ENCODE measurements at regions not wholly inside any gene's neighbourhood (a gene's known extent, or its start where the extent isn't known, plus 50 kb on each side); places are given as distances from the start of the nearest gene placed in this dataset.
A peak's percentile ranks its signal among the peaks of the same experiment; 100 is the strongest.
"Not testable (repeated sequence)": the region's sequence is repeated elsewhere in the genome, so short reads cannot be mapped to it uniquely, and the experiment has no call there.

DNA sequence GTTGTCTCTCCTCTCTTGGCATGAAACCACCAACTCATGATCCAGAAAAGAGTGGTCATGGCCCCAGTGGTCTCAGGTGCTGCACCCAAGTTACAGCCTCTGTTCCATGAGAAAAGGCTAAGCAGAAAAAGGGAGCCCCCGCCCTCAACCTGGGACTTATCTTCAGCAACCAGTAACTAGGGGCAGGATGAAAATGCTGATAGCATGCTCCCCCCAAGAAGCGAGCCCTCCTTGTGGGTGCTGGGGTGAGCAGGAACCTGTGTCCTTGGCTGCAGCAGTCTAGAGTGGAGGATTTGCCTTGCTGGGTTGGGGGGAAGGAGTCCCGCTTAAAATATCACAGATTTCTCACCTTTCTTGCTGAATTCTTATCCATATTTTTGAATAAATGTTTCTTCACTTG, 490.0 kb downstream of the SUCLG1 start:
- DNase-seq (ENCODE audit: low read depth in 1 of 2, low spot score in 1 of 2) = no peak
- TF ChIP-seq, protein P1, sequence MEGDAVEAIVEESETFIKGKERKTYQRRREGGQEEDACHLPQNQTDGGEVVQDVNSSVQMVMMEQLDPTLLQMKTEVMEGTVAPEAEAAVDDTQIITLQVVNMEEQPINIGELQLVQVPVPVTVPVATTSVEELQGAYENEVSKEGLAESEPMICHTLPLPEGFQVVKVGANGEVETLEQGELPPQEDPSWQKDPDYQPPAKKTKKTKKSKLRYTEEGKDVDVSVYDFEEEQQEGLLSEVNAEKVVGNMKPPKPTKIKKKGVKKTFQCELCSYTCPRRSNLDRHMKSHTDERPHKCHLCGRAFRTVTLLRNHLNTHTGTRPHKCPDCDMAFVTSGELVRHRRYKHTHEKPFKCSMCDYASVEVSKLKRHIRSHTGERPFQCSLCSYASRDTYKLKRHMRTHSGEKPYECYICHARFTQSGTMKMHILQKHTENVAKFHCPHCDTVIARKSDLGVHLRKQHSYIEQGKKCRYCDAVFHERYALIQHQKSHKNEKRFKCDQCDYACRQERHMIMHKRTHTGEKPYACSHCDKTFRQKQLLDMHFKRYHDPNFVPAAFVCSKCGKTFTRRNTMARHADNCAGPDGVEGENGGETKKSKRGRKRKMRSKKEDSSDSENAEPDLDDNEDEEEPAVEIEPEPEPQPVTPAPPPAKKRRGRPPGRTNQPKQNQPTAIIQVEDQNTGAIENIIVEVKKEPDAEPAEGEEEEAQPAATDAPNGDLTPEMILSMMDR (IDR thresholded peaks at IDR 0.05; ENCODE audit: low read depth, low read length) = no peak

DNA sequence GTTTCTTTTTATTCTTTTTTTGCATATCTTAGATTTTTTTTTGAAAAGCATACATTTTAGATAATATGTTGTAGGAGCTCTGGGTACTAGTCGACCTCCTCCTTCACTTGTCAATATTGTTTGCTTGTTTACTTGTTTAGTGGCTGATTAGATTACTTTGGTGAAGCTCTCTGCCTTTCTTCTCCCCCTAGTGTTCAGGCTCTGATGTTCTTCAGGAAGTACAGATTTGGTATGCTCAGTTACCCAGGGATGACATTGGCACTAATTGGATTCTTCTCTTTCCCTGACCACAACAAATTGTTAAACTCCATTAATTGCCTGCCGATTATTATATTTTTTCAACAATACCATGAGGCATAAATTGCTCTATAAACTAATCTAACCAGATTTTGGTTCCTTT, 491.2 kb downstream of the SUCLG1 start:
- TF ChIP-seq, protein P1 (IDR thresholded peaks at IDR 0.05; ENCODE audit: low read depth, low read length) = no peak
- Histone ChIP-seq H3K4me1 (ENCODE audit: low read depth) (no peaks in the 10 kb centered on the region), H3K27me3 (no peaks in the 10 kb centered on the region), H3K36me3 (no peaks in the 10 kb centered on the region), H3K27ac (no peak overlapping the region), H3K4me3 (no peak overlapping the region), H3K9me3 (ENCODE audit: low read depth) (no peaks in the 10 kb centered on the region)
- no peak for DNase-seq (ENCODE audit: low read depth in 1 of 2, low spot score in 1 of 2)

More for the DNA sequence above, 490.0 kb downstream of the SUCLG1 start:
- Histone ChIP-seq H3K27me3 (no peaks in the 10 kb centered on the region), H3K4me3 (no peak overlapping the region), H3K4me1 (ENCODE audit: low read depth) (no peaks in the 10 kb centered on the region), H3K9me3 (ENCODE audit: low read depth) (no peaks in the 10 kb centered on the region), H3K36me3 (no peaks in the 10 kb centered on the region), H3K27ac (no peak overlapping the region)

GRCh38 chr2:83966946-83967345, 492.1 kb downstream of the SUCLG1 start:
- H3K4me1 ChIP-seq (ENCODE audit: low read depth); DNase-seq (ENCODE audit: low read depth in 1 of 2, low spot score in 1 of 2); H3K27ac ChIP-seq; H3K27me3 ChIP-seq; H3K9me3 ChIP-seq (ENCODE audit: low read depth); H3K4me3 ChIP-seq; H3K36me3 ChIP-seq: not testable (repeated sequence)

- H3K36me3 ChIP-seq = no peaks in the 10 kb centered on the region
- H3K4me3 ChIP-seq = no peak overlapping the region
- H3K27me3 ChIP-seq = no peaks in the 10 kb centered on the region
- no peaks in the 10 kb centered on the region for H3K9me3 ChIP-seq (ENCODE audit: low read depth)
- no peak overlapping the region for H3K27ac ChIP-seq
- TF ChIP-seq, protein P1 (IDR thresholded peaks at IDR 0.05; ENCODE audit: low read depth, low read length) = no peak
- no peaks in the 10 kb centered on the region for H3K4me1 ChIP-seq (ENCODE audit: low read depth)
- no peak for DNase-seq (ENCODE audit: low read depth in 1 of 2, low spot score in 1 of 2)
Measured at GRCh38 chr2:83961512-83961911, 497.6 kb downstream of the SUCLG1 start.

DNA sequence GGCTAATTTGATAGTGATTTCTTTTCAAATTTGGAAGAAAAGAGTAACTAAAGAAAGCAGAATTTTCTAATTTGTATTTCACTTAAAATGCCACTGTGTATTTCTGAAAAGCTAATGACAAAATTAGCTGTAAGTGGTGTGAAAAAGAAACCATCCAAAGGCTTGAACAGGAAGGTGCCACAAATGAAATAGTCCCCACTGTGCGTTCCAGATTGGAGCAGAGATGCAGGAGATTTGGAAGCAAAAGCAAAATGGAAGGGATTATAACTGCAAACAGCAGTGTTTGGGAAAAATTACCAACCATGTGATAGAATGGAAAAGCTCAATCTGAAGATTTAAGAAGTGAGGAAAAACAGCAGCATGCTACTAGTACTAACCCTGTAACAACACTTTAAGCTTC, 498.7 kb downstream of the SUCLG1 start:
- Histone ChIP-seq H3K36me3 (no peaks in the 10 kb centered on the region), H3K4me1 (ENCODE audit: low read depth) (no peaks in the 10 kb centered on the region), H3K27me3 (no peaks in the 10 kb centered on the region), H3K27ac (no peak overlapping the region), H3K4me3 (no peak overlapping the region), H3K9me3 (ENCODE audit: low read depth) (no peaks in the 10 kb centered on the region)
- no peak for DNase-seq (ENCODE audit: low read depth in 1 of 2, low spot score in 1 of 2)
- TF ChIP-seq, protein P1 (IDR thresholded peaks at IDR 0.05; ENCODE audit: low read depth, low read length) = no peak

GRCh38 chr2:83959266-83959665, 499.8 kb downstream of the SUCLG1 start:
- Histone ChIP-seq H3K9me3 (ENCODE audit: low read depth) (no peaks in the 10 kb centered on the region), H3K4me1 (ENCODE audit: low read depth) (no peaks in the 10 kb centered on the region), H3K27ac (no peak overlapping the region), H3K36me3 (no peaks in the 10 kb centered on the region), H3K27me3 (no peaks in the 10 kb centered on the region), H3K4me3 (no peak overlapping the region)
- DNase-seq (ENCODE audit: low read depth in 1 of 2, low spot score in 1 of 2) = peak in 1 of 2 donors; percentile 3
- TF ChIP-seq, protein P1 (IDR thresholded peaks at IDR 0.05; ENCODE audit: low read depth, low read length) = no peak

Data from cardiac muscle cell (in vitro differentiated cells and primary cell).